Breast epithelium (tissue), 3 donors: ENCODE measurements at regions not wholly inside any gene's neighbourhood (a gene's known extent, or its start where the extent isn't known, plus 50 kb on each side); places are given as distances from the start of the nearest gene placed in this dataset.

ENCODE experiments used
- POLR2AphosphoS5 ChIP-seq, 3 donors: sonication (generic); formaldehyde crosslinking; IDR thresholded peaks; one replicate each; pipeline ENCODE4 v1.6.1; 2017; ENCODE audit warnings: antibody characterized with exemption in 3 of 3
- TF ChIP-seq, protein P1 (sequence below), 3 donors: fragments of 450-650 bp; IDR thresholded peaks; one replicate each; pipeline ENCODE4 v1.5.1; 2016 to 2017; ENCODE audit warnings: antibody characterized with exemption in 3 of 3, mild to moderate bottlenecking in 3 of 3, moderate library complexity in 3 of 3

DNA sequence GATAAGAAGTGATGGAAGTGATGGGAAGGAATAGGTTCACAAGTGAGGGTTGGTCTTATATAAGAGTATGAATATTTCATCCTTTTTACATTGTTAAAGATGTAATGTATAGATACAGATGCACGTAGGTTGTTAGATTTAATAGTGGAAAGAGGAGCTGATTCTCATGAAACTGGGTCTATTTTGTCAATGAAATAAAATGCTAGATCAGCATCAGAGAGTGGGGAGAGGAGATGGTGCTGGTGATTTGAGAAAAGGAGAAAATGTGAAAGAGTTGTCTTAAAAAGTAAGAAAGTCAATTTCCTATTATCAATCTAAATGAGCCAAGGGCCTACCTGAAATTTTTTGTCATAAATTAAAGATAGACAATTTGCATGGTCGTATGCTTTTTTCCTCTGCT lies 82.8 kb upstream of the FYN start:
- TF ChIP-seq, protein P1, sequence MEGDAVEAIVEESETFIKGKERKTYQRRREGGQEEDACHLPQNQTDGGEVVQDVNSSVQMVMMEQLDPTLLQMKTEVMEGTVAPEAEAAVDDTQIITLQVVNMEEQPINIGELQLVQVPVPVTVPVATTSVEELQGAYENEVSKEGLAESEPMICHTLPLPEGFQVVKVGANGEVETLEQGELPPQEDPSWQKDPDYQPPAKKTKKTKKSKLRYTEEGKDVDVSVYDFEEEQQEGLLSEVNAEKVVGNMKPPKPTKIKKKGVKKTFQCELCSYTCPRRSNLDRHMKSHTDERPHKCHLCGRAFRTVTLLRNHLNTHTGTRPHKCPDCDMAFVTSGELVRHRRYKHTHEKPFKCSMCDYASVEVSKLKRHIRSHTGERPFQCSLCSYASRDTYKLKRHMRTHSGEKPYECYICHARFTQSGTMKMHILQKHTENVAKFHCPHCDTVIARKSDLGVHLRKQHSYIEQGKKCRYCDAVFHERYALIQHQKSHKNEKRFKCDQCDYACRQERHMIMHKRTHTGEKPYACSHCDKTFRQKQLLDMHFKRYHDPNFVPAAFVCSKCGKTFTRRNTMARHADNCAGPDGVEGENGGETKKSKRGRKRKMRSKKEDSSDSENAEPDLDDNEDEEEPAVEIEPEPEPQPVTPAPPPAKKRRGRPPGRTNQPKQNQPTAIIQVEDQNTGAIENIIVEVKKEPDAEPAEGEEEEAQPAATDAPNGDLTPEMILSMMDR (IDR thresholded peaks at IDR 0.05) = no peak
- TF ChIP-seq POLR2AphosphoS5 (IDR thresholded peaks at IDR 0.05) = no peak
